SK-N-SH (cell line): ENCODE measurements at regions not wholly inside any gene's neighbourhood (a gene's known extent, or its start where the extent isn't known, plus 50 kb on each side); places are given as distances from the start of the nearest gene placed in this dataset.

Source experiments
- CTCF ChIP-seq: fragments of 200-600 bp; sonication (generic); IDR thresholded peaks from 2 replicates; pipeline ENCODE4 v1.6.1; 2017; ENCODE audit warnings: antibody characterized with exemption, mild to moderate bottlenecking, moderate library complexity
- EP300 ChIP-seq, 2 experiments: IDR thresholded peaks; 2 replicates each; pipeline versions ENCODE4 v1.4.0 to v1.6.1; 2012; ENCODE audit warnings: borderline replicate concordance in 1 of 2, low read depth in 1 of 2, low read length in 1 of 2
- FOXJ3 ChIP-seq: sonication (generic); formaldehyde crosslinking; IDR thresholded peaks from 2 replicates; pipeline ENCODE4 v1.5.1; 2020; ENCODE audit warnings: mild to moderate bottlenecking, missing genetic modification reagents
- JUND ChIP-seq: IDR thresholded peaks from 2 replicates; pipeline ENCODE4 v1.4.0; 2012
- MXI1 ChIP-seq: IDR thresholded peaks from 2 replicates; pipeline ENCODE4 v1.6.1; 2012; ENCODE audit warnings: mild to moderate bottlenecking, low read depth, low read length, improper control_type of control experiment
- POLR2AphosphoS5 ChIP-seq: IDR thresholded peaks from 2 replicates; pipeline ENCODE4 v1.6.1; 2012; ENCODE audit warnings: low read depth, low read length
- RAD21 ChIP-seq: IDR thresholded peaks from 2 replicates; pipeline ENCODE4 v1.6.1; 2012; ENCODE audit warnings: mild to moderate bottlenecking, low read length
- YY1 ChIP-seq: IDR thresholded peaks from 2 replicates; pipeline ENCODE4 v1.4.0; 2012; ENCODE audit warnings: low read depth, mild to moderate bottlenecking
- ZBTB33 ChIP-seq: IDR thresholded peaks from 2 replicates; pipeline ENCODE4 v1.4.0; 2012; ENCODE audit warnings: low read depth, borderline replicate concordance
- TF ChIP-seq, protein P1 (sequence below): IDR thresholded peaks from 2 replicates; pipeline ENCODE4 v1.6.1; 2012; ENCODE audit warnings: mild to moderate bottlenecking, low read depth, low read length, moderate library complexity

GRCh38 chr12:53871367-53871766, 67.3 kb upstream of the HOXC13 start:
- TF ChIP-seq CTCF = no peak
- TF ChIP-seq FOXJ3 (CRISPR knock-in tag) = no peak
- no peak for TF ChIP-seq ZBTB33
- no peak for TF ChIP-seq RAD21
- TF ChIP-seq JUND = no peak
- no peak for TF ChIP-seq YY1
- TF ChIP-seq MXI1 = no peak
- TF ChIP-seq EP300 (IDR thresholded peaks at IDR 0.05; ENCODE audit: borderline replicate concordance in 1 of 2, low read depth in 1 of 2, low read length in 1 of 2) = no peak
- TF ChIP-seq, protein P1, sequence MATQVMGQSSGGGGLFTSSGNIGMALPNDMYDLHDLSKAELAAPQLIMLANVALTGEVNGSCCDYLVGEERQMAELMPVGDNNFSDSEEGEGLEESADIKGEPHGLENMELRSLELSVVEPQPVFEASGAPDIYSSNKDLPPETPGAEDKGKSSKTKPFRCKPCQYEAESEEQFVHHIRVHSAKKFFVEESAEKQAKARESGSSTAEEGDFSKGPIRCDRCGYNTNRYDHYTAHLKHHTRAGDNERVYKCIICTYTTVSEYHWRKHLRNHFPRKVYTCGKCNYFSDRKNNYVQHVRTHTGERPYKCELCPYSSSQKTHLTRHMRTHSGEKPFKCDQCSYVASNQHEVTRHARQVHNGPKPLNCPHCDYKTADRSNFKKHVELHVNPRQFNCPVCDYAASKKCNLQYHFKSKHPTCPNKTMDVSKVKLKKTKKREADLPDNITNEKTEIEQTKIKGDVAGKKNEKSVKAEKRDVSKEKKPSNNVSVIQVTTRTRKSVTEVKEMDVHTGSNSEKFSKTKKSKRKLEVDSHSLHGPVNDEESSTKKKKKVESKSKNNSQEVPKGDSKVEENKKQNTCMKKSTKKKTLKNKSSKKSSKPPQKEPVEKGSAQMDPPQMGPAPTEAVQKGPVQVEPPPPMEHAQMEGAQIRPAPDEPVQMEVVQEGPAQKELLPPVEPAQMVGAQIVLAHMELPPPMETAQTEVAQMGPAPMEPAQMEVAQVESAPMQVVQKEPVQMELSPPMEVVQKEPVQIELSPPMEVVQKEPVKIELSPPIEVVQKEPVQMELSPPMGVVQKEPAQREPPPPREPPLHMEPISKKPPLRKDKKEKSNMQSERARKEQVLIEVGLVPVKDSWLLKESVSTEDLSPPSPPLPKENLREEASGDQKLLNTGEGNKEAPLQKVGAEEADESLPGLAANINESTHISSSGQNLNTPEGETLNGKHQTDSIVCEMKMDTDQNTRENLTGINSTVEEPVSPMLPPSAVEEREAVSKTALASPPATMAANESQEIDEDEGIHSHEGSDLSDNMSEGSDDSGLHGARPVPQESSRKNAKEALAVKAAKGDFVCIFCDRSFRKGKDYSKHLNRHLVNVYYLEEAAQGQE = no peak
- no peak for TF ChIP-seq POLR2AphosphoS5
